Hippocampal formation (tissue), 2 donors: ENCODE measurements at regions not wholly inside any gene's neighbourhood (a gene's known extent, or its start where the extent isn't known, plus 50 kb on each side); places are given as distances from the start of the nearest gene placed in this dataset.

Experiments
- DNase-seq, 2 donors: peaks; one replicate each; lab custom pipeline; 2025; lab: John Stamatoyannopoulos, UW

DNA sequence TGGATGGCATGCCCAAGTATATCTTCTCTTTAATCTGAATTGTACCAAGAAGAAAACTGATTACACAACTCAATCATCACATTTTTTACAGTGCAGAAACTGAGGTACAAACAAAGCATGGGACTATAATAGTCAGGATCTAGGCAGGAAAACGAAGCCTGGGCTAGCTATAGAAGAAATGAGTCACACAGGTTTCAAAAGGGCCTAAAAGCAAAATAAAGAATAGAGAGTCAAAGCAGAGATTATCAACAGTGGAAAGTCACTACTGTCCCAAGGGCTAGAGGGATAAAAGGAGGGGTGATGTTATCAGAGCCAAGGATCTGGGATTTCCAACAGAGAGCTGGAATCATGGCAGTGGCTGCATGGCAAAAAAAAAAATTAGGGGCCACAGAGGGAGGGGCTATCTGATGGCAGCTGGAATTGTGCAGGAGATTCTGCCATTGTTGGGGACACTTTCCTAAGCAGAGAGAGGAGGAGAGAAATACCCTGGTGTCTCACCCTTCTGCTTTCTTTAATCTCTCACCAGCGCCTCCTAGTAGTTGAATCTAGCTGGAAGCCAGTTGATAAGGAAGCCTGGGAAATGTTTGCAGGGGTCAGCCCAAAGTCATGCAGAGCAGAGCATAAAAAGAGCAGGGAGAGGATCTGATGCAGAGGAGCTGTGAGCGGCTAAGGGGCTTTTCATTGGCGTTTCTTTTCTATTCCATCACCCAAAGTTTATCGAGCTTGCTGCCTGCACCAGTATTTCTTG lies 343.2 kb downstream of the ACTL7B start:
- DNase-seq = no peak

DNA sequence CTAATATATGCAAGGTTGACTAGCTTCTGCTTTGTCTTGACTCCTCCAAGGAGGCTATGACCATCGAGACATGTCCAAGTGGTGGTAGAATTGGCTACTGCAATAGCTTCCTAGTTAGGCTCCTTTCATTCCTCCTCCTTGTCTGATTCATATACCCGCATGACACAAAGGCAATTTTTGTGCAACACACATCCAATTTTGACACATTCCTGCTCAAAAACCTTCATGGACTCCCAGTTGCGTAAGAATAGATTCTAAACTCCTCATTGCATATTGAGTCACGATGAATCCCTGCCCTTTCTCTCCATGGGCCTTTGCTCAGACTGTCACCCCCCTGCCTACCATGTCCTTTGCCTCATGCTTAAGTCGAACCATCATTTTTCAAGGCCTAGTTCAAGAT lies 344.5 kb downstream of the ACTL7B start:
- DNase-seq = no peak

DNA sequence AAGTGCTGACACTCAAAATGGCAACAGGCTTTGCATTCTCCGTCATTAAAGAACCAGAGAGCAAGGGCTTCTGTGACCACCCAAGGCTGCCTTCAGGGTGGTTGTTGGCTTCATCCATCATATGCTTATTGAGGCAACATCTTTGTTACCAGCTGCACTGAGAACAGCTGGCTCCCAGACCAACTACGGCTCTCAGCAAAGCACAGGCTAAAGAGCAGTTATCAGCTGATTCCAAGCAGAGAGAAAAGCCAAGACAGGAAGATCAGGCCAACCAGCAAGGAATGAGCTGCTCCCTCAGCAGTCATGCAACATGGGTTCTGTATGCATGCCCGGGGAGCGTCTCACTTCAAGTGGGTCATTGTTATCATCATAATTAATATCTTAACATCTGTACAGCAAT lies 358.9 kb downstream of the ACTL7B start:
- no peak for DNase-seq

DNA sequence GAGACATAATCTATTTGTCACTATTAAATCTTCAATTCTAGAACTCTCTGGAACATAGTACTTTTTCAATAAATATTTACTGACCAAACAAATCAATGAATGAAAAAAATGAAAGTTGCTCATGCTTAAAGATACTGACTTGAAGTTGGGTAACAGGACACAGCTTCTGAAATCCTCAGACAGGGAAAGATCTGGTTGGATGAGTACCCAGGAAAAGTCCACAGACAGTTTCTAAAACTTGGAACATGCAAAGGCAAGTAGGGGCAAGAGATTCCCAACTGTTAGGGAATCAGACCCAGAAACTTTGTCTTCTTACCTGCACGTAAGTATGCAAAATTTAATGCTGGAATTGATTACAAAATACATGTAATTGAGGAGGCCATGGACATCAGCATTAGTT lies 366.2 kb downstream of the ACTL7B start:
- no peak for DNase-seq

DNA sequence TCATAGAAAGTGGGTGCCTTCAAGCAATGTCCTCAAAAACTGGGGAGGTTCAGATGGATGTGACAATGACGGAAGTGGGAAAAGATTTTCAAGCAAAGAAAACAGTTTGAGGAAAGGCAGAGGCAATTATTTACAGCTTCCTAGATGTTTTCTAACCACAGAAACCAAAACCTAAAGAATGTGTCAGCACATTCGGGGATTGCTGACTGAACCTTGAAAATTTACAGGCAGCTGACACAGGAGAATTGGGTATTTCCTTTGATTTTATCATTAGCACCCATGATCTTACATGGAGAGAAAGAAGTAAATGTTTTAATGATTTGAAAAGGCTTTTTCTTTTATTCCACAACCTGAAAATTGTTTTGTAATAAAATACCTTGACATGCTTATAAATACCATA lies 369.0 kb downstream of the ACTL7B start:
- DNase-seq = no peak

DNA sequence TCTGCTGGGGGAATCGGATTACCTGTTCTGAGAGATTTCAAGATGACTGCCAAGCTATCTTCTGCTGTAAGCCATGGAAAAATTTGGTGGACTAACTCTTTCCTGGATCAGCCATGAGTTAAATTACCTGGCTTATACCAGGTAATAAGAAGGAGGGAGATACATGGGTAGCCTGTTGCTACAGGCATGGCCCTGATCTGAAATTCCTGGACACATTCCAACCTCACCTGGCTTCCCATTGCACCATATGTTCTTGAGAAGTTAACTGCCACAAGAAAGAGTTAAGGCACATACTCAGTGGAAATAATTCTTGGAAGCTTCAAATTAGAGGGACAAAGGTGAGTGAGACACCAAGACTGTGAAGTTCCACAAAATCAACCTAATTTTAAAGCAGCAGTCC lies 371.3 kb downstream of the ACTL7B start:
- no peak for DNase-seq

DNA sequence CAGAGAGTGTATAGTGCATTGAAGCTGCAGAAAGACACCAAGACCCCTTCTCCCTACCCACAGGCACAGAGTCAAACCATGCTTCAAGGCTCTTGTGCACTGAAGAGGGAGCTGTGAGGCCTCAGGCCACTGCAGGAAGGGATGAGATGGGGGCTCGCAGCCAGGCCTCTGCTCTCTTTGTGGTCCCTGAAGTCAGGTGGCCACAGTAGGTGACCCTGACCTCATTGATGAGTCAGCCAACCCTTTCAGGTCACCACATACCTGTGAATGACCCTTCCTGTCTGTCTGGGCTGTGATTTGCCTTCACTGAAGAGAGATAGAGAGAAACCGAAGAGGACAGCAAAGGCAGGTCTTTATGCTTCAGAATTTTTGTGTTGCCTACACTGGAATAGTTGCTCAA lies 372.1 kb downstream of the ACTL7B start:
- no peak for DNase-seq

DNA sequence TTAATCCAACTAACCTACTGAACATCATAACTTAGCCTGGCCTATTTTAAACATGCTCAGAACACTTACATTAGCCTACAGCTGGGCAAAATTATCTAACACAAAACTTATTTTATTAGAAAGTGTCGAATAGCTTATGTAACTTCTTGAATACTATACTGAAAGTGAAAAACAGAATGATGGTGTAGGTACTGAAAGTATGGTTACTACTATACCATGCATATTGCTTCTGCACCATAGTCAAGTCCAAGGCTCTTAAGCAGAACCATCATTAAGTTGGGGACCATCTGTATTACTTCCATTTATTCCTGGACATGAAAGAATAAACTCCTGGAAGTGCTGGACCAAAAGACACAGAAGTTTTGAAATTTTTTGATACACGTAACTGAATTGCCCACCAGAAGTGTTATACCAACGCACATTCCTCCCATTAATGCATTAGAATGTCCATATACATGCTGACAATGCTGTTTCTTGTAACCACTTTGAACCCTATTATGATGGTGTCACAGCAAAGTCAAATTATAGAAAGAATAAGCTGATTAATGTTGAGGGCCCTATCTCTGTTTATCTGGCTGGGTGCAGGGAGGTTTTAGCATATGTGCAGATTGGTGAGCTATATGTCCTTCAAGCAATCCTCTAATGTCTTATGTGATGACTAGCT lies 375.7 kb downstream of the ACTL7B start:
- no peak for DNase-seq

DNA sequence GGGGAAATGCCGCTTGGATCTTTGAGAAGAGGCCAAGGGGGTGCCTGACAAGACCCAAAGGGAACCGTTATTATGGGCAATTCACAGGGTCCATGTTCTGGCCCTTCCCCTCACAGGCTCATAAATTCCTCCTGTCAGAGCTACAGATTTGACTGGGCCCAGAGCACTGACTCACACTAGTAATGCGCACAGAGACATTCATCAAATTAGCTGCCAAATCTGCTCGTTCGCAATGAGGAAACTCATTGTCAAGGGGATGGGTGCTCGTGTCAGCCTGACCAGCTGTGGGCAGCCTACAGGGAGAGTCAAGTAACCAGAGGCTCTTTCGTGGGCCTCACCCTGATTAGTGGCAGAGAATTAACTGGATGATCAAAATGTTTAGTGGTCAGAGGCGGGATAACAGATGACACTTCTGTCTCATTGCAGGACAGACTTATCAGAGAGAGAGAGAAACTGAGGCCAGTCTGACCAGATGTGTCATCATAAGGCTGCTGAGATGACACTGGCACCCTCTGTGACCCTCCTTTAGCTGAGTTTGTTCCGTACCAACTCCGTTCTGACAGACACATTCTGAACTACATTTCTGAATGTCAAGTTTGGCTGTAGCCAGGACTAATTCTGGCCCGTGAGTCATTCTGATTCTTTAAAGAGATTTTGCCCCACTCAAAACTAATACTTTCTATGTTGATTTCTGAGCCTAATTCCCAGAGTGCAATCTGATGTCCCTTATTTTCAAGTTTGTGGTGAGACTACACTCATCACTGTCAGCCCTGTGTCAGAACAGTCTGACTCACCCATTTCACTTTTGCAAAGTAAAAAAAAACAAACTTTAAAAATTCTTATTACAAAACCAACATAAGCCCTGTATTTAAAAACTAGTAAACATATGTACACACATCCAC lies 377.1 kb downstream of the ACTL7B start:
- DNase-seq = no peak

DNA sequence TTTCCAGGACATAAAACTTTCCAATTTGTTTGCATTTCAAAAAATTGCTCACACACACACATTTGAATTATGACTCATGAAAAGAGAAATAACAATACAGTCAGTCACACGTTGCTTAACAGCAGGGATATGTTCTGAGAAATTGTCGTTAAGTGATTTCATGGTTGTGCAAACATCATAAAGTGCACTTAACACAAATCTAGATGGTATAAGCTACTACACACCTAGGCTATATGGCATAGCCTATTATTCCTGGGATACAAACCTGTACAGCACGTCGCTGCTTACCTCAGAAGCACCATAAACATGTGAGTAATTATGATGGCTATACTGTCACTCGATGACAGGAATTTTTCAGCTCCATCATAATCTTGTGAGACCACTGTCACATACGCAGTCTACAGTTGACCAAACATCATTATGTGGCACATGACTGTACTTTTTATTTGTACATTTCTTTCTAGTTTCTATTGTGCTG lies 378.2 kb downstream of the ACTL7B start:
- no peak for DNase-seq

DNA sequence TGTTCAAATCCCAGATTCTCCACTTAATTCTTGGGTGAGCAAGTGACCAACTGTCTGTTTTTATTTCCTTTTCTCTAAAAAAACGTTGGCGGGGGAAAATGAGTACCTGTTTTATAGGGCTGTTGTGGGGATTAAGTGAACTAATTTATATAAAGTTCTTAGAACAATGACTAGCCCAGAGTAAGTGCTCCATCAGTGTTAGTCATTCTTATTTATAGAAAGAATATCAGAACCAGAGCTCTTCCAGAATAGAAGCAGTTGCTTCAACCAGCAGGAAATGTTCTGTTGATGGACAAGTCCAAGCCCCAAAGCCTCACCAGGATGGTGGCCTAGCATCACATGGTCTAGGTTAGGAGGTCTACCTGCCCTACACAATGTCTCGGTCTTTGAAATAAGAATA lies 379.2 kb downstream of the ACTL7B start:
- no peak for DNase-seq

DNA sequence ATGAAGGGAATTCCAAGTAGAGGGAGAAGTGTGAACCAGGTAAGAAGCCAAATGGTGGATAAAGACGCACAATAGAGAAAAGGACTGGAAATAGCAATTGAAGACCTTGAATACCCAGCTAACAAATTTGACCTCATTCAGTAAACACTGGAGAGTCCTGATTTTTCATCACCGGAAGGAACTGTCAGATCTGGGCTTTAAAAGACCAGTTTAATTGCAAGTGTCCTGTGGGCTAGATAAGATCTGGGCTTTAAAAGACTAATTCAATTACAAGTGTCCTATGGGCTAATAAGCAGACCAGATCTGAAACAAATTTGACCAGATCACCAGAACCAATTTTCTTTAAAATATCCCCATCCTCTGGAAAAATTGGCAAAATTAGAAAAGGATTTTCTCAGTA lies 380.0 kb downstream of the ACTL7B start:
- DNase-seq = no peak

DNA sequence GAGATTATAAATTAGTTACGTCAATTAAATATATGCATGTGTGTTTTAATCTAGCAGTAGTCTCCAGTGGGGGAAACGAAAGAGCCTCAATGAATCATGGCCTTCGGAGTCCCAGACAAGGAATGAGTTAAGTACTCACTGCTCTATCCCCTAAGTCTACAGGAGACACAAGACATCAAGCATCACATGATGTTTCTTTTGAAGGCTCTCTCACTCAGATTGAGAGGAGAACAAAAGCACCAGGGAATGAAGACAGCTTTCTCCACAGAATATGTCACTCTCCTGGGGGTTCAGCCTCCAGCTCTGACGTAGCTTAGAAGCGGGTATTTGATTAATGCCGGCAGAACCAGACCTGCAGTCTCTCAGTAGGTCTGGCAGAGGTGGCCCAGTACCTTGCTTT lies 381.4 kb downstream of the ACTL7B start:
- DNase-seq = no peak

DNA sequence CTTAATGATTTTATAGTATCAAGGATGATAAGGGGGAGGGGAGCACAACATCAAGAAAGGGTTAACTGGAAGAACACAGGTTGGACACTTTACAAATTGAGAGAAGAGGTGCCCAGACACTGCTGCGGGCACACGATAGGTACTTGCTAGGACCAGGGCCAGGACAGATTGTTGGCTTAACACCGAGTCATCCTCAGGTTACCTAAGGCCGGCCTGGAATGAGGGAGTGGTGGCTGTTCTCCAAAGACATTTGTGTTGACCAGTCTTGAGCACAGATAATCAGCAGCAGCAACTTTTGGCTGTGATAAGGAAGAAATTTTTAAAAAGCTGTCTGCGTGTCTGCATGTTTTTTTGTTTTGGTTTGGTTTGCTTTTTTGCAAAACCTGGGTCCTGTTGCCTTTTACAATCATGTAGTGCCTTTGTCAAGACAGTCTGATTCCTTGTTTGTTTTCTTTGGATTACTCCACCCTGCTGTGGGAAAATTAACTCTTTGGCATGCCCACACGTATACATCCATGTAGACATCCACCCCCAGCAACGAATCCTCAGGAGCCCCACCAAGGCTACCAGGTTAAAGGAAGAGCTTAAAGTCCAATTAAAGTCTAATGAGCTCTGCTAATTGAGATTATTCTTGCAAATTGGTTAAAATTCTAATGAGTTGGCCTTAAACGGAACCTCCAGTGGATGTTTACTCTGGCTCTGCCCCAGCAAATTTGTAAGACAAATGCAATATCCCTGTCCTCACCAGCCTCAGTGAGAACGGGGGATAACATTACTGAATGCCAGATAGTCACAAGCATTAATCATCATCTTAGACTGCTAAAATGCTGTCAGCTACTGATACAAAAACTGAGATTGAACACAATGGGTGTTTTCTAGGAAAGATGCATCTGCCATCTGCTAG lies 382.3 kb downstream of the ACTL7B start:
- no peak for DNase-seq

DNA sequence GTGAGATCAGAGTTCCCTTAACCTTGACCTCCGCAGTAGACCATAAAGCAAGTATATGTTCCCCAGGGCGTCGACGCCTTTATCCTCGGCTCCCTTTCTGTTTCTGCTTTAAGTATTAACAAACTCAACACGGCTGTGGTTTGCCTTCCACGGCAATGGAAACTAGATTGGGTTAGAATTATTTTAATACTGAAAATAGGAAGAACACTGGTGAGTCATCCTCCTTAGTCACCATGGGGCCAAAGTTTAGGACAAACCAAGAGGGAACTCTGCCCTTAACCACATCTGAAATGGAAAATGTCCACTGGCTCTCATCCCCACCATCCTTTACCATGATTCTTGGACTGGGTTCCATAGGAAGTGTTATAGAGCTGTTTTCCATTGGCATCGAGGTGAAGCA lies 386.1 kb downstream of the ACTL7B start:
- no peak for DNase-seq

DNA sequence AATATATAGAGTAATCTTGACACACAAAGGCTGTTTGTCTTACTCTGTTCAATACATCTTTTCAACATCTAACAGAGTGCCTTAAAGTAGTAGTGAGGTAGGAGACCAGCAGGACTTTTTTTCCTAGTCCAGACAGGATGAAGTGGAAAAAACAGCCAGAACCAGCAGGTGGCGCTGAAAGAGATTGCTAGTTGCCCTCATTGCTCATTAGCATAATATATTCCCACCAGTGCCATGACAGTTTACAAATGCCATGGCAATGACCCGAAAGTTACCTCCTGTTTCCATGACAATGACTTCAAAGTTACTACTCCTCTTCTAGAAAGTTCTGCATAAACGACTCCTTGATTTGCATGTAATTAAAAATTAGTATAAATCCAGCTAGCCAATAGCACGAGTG lies 387.4 kb downstream of the ACTL7B start:
- DNase-seq = no peak

DNA sequence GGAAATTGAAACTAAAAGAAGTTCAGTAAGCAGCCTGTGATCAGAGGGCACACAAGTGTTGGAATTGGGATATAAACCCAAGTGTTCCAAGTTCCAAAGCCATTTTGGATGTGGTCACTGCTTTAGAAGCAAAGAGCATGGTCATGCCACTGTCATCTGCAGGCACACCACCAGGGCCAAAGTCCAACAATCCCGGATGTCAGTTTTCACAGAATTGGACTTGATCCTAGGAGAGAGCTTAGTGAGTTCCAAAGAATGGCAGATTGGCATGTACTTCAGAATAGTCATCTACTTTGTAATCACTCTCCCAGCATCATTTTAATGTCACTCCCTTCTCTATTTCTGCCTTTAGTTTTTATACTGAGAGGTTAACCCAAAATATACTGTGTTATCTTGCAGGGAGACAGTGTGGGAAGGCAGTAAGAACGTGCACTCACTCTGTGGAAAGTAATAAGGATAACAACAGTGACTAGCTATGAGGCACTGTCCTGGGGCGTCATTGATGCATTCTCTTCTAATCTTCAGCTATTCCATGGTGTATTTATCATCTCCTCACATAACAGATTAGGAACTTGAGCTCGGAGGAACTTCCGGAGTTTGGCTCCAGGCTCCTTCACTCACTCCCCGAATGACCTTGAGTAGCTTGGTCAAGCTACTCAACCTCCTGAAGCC lies 388.0 kb downstream of the ACTL7B start:
- no peak for DNase-seq

DNA sequence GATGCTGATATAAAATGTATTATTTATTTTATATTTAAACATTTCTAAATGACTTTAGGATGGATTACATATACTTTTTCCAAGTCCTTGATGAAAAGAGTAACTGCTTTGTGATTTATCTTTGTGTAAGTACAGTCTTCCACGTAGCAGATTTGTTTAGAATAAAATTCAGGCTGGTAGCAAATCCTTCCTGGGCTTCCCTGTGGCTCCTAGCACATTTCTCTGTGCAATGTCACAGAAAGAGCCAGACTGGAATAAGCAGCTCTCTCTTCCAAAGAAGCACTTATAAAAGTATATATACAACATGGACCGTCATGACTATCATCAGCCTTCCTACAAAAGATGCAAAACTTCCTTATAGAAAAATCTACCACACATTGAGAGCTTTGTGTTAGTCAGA lies 388.6 kb downstream of the ACTL7B start:
- DNase-seq = no peak

DNA sequence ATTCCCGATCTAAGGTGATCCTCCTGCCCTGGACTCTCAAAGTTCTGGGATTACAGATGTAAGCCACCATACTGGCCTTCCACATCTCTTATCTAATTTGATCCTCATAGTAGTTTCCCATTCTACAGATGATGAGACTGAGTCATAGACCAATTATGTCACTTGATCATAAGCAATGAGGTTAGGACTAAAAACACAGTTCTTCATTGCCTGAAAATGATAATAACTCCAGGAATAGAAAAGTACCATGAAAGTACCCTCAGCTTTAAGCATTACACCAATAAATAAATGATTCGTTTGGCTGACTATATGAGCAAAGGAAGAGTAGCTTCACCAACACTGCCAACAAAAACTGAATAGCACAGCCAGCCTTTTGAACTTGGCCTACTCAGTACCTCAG lies 389.5 kb downstream of the ACTL7B start:
- DNase-seq = no peak

DNA sequence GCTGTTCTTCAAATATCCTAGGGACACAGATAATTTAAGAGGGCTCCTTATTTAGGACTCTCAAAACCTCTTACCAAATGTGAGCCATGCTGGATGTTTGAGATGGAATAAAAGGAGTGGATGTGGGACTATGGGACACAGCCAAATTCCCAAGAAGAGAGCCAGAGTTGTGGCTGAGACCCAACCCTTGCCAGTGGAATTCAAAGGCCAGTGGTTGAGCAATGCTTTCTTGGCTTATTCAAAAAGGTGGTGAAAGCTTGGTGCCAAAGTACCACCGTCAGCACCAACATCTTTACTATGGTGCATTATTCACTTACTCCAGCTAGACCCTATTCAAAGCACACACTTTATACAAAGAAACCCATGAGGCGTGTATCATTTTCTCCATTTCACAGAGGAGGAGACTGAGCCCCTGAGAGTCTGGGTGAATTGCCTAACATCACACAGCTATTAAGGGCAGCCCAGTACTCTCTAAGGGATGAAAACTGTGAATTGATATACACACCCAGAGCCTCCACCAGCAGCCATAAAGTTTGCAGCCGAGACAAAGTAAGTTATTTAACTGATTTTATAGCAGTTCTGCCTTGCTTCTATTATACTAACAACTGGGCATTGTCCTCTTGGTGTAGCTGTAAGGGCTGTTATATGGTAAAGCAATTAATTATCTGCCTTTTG lies 391.7 kb downstream of the ACTL7B start:
- DNase-seq = no peak

DNA sequence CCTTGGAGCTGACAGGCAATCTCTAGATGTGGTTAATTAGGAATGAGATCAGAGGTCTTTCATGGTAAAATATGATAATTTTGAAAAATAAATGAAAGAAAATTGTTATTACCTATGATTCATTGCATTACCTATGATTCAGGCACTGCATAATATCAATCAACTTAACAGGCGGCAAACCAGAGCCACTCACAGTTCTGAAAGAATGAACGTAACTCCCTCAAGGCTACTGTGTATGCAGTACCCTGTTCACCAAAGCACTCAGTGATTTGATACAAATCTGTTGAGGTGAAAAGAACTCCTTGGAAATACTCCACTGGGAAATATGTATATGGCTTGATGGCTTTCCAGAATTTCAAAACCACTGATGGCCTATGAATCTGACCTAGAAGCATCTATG lies 398.9 kb downstream of the ACTL7B start:
- no peak for DNase-seq
